Colonic mucosa (tissue), 4 donors: ENCODE measurements at regions not wholly inside any gene's neighbourhood (a gene's known extent, or its start where the extent isn't known, plus 50 kb on each side); places are given as distances from the start of the nearest gene placed in this dataset.

Source experiments
- DNase-seq: peaks from one replicate; pipeline ENCODE4 v3.0.0-alpha.2; 2020
- H3K27ac ChIP-seq: fragments of 200-600 bp; one replicate; pipeline ENCODE4 v1.8.0; 2021
- H3K27me3 ChIP-seq: fragments of 200-600 bp; one replicate; pipeline ENCODE4 v1.8.0; 2021
- H3K36me3 ChIP-seq: fragments of 200-600 bp; one replicate; pipeline ENCODE4 v1.8.0; 2021
- H3K4me1 ChIP-seq: fragments of 200-600 bp; one replicate; pipeline ENCODE4 v1.8.0; 2021; ENCODE audit warnings: mild to moderate bottlenecking
- H3K4me3 ChIP-seq: fragments of 200-600 bp; one replicate; pipeline ENCODE4 v1.8.0; 2021
- H3K9ac ChIP-seq, 2 donors: one replicate each; pipeline ENCODE4 v1.7.0; 2013; ENCODE audit warnings: control low read depth in 2 of 2, low read depth in 2 of 2, low read length in 2 of 2
- H3K9me3 ChIP-seq: fragments of 200-600 bp; one replicate; pipeline ENCODE4 v1.8.0; 2021
- CTCF ChIP-seq: fragments of 200-600 bp; IDR thresholded peaks from one replicate; pipeline ENCODE4 v1.8.0; 2022; ENCODE audit warnings: antibody characterized with exemption, mild to moderate bottlenecking
- intact Hi-C: fragments of 100-400 bp; cut with DNase I; formaldehyde crosslinking; loops from one replicate; pipeline ENCODE4 v1.14.1; 2022
- donor health status: healthy.
- donor health status: DM: no; HTN: no; CAD: no.
- donor health status: DM: no; HTN: no; CAD: no.

DNA sequence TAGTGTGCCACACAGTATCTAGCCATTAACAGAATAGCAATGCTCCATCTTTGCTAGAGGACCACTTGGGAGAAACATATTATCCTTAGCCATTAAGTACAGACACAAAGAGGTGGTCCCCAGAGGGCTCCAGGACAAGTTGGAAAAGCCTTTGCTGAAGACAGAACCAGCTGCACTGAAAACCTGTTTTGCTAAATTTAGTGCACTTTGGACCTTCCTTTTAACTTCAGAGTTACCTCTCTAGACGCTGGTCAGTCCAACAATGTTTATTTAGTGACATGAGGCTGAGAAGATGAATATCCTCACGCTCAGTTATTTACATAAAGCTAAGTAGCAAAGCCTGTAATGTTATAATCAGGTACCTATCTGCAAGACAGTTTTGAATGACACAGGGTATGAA, 265.0 kb upstream of the ZNF608 start:
- no peak overlapping the region for H3K9ac ChIP-seq
- H3K4me3 ChIP-seq = no peak overlapping the region
- no peaks in the 10 kb centered on the region for H3K36me3 ChIP-seq
- no peak overlapping the region for H3K27ac ChIP-seq
- H3K9me3 ChIP-seq = no peaks in the 10 kb centered on the region
- no peak for TF ChIP-seq CTCF
- peaks cover 6% of the 10 kb centered on the region for H3K4me1 ChIP-seq
- intact Hi-C loops = no loop called here
- no peaks in the 10 kb centered on the region for H3K27me3 ChIP-seq
- DNase-seq = no peak

DNA sequence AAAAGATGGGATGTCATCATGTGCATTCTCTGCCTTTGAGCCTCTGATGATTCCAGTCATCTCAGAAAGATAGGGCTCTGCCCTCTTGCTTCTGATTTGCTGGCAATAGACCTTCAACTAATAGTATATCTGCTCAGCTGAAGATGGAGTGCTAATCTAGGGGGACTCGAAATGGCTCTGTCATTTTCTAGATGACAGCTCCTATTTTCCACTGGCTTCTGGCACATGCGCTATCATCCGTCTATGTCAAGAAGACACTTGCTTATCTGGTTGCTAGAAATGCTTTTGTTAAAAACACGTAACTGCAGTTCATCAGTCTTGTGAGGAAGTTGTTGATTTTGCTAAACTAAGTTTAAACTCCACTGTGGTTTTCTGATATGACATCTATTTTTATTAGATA, 265.5 kb upstream of the ZNF608 start:
- Histone ChIP-seq H3K36me3 (no peaks in the 10 kb centered on the region), H3K9me3 (no peaks in the 10 kb centered on the region), H3K27me3 (no peaks in the 10 kb centered on the region), H3K9ac (no peak overlapping the region), H3K27ac (no peak overlapping the region), H3K4me3 (no peak overlapping the region), H3K4me1 (peaks cover 6% of the 10 kb centered on the region)
- intact Hi-C loops = no loop called here
- no peak for DNase-seq
- TF ChIP-seq CTCF = no peak

- Histone ChIP-seq H3K4me1 (peaks cover 6% of the 10 kb centered on the region), H3K9ac (no peak overlapping the region), H3K27me3 (no peaks in the 10 kb centered on the region), H3K9me3 (no peaks in the 10 kb centered on the region), H3K27ac (no peak overlapping the region), H3K4me3 (no peak overlapping the region), H3K36me3 (no peaks in the 10 kb centered on the region)
- no peak for TF ChIP-seq CTCF
- DNase-seq = no peak
- intact Hi-C loops = no loop called here
Measured at GRCh38 chr5:125012727-125013451, 266.4 kb upstream of the ZNF608 start.

GRCh38 chr5:125014202-125014601, 267.8 kb upstream of the ZNF608 start:
- no peaks in the 10 kb centered on the region for H3K27me3 ChIP-seq
- H3K27ac ChIP-seq = no peak overlapping the region
- DNase-seq = no peak
- H3K36me3 ChIP-seq = no peaks in the 10 kb centered on the region
- peak overlapping the region in 1 of 2 donors; percentile 1 for H3K9ac ChIP-seq
- H3K9me3 ChIP-seq = no peaks in the 10 kb centered on the region
- no peak overlapping the region for H3K4me3 ChIP-seq
- peaks cover 6% of the 10 kb centered on the region for H3K4me1 ChIP-seq
- TF ChIP-seq CTCF = no peak
- intact Hi-C loops = no loop called here

DNA sequence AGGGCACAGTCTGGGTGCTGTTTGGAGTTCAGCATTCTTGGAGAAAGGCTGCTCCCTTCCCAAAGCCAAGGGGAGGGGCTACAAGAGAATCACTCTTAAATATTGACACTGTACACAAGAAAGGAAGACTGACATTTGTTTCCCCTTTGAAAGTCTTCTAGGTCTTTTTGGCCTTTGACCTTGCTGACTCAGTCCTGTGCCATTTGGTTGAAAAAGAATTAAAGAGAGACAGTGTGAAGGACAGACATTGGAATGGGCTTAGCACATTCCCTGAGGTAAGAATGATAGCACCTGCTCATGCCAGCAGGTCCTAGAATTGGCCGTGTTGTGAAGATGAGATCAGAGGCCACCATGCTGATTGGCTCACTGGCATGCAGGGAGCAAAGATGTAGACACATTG, 271.4 kb upstream of the ZNF608 start:
- Histone ChIP-seq H3K9ac (no peak overlapping the region), H3K27ac (no peak overlapping the region), H3K4me3 (no peak overlapping the region), H3K4me1 (no peaks in the 10 kb centered on the region), H3K36me3 (no peaks in the 10 kb centered on the region), H3K27me3 (no peaks in the 10 kb centered on the region), H3K9me3 (no peaks in the 10 kb centered on the region)
- intact Hi-C loops = no loop called here
- TF ChIP-seq CTCF = no peak
- DNase-seq = no peak
